GM12872 (cell line): ENCODE measurements at regions not wholly inside any gene's neighbourhood (a gene's known extent, or its start where the extent isn't known, plus 50 kb on each side); places are given as distances from the start of the nearest gene placed in this dataset.

Experiments used
- TF ChIP-seq, protein P1 (sequence below): IDR thresholded peaks from 3 replicates; pipeline ENCODE4 v1.5.1; 2011; ENCODE audit warnings: low read depth, mild to moderate bottlenecking, low read length, moderate library complexity; ENCODE audit not compliant: insufficient read depth

DNA sequence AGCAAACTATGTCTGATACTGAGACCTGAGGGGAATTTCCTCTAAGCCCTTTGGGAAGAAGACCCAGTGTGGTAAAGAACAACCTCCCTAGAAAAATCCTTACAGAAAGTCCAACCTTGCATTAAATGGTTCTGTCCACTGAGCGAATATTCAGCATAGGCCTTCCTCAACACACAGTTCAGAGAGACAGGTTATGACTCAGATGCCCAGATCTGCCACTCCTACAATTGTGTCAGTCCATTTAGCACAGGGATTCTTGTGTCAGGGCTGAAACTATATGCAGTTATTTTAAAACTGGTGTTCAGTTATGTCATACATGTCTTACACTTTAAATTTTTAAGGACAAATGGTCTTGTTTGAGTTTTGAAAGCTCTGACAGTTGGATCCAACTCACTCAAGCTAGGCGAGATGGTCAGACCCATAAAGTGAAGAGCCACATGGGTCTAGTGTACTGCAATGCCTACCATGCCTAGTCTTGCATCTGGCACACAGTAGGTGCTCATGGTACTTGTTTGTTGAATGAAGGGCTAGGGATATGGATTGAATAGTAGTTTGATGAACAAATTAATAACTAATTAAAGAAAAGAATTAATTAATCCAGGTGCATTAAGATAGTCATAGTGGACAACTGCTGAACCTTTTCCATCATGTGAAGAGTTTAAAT, 207.5 kb upstream of the PWP1 start:
- TF ChIP-seq, protein P1, sequence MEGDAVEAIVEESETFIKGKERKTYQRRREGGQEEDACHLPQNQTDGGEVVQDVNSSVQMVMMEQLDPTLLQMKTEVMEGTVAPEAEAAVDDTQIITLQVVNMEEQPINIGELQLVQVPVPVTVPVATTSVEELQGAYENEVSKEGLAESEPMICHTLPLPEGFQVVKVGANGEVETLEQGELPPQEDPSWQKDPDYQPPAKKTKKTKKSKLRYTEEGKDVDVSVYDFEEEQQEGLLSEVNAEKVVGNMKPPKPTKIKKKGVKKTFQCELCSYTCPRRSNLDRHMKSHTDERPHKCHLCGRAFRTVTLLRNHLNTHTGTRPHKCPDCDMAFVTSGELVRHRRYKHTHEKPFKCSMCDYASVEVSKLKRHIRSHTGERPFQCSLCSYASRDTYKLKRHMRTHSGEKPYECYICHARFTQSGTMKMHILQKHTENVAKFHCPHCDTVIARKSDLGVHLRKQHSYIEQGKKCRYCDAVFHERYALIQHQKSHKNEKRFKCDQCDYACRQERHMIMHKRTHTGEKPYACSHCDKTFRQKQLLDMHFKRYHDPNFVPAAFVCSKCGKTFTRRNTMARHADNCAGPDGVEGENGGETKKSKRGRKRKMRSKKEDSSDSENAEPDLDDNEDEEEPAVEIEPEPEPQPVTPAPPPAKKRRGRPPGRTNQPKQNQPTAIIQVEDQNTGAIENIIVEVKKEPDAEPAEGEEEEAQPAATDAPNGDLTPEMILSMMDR, result no peak

GRCh38 chr12:107478881-107479280, 206.7 kb upstream of the PWP1 start:
- TF ChIP-seq, protein P1, result no peak

DNA sequence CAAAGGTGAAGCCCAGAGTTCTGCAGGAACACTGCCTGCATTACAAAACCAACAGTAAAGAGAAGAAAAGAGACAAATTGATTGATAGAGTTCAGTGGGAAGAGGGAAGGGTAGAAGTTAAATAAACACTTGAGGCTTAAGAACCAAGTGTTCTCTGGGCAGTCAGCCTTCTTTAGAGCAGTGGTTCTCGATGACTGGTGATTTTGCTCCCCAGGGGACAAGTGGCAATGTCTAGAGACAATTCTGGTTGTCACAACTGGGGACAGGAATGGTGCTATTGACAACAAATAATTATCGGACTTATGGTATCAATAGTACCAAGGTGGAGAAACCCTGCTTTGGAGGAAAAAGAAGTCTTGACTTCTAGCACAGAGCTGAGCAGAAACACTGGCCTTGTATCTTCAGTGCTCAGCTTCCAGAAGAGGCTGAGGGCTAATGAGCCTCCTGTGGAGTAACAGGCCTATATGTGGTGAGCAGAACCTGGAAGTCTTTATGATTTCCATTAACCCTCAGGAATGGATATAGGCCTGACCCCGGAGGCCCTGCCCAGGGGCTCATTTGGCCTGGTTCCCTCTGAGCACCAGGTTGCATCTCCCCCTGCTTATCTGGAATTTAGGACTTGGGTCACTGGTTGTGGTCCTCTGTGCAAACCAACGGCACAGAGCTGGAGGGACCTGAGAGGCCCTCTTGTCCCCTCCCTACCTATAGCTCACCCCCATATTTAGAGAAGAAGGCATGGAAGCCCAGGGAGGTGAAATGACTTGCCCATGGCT, 204.6 kb upstream of the PWP1 start:
- TF ChIP-seq, protein P1, result no peak

DNA sequence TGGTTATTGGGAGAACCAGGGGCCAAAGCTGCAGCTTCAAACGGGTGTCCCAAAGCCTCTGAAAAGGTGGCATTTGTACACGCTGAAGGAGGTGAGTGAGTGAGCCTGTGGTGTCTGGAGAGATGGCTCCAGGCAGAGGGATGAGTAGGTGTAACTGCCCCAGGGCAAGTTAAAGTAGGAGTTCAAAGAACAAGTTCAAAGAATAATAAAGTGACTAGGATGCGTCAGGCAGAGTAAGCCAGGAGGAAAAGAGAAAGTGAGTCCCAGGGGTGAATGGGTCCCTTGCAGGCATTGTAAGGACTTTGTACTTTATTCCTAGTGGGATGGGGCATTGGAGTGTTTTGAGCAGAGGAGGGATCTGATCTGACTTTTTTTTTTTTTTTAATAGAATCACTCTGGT, 201.4 kb upstream of the PWP1 start:
- TF ChIP-seq, protein P1, result no peak

- TF ChIP-seq, protein P1, result no peak
Observed at GRCh38 chr12:107484941-107485340, 200.7 kb upstream of the PWP1 start.

GRCh38 chr12:107485731-107486130, 199.9 kb upstream of the PWP1 start:
- TF ChIP-seq, protein P1, result no peak

DNA sequence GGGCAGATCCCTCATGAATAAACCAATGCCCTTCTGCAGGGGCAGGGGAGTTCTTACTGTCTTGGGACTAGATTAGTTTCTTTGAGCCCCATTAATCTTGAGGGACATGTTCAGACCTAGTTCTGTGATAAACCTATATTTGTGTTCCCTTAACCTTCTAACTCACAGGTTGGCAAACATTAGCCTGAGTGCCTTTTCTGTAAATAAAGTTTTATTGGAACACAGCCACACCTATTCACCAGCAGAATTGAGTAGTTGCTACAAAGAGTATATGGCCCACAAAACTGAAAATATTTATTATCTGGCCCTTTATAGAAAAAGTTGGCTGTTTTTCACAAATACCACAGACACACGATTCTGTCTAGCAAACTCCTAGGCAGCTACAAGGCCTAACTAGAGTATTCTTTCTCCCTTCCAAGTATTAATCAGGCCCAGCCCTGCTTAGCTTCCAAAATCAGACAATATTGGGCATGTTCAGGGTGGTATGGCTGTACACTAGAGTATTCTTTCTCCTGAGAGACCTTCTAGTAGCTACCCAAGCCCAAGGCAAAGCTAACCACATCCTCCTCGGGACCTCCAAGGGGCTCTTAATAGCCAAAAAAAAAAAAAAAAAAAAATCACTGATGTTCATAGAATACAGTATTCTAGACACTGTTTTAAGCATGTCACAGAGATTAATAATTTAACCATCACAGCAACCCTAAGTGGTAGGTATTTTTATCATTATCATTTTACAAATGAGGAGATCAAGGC, 199.3 kb upstream of the PWP1 start:
- TF ChIP-seq, protein P1, result no peak
